PC-9 (cell line): ENCODE measurements at regions not wholly inside any gene's neighbourhood (a gene's known extent, or its start where the extent isn't known, plus 50 kb on each side); places are given as distances from the start of the nearest gene placed in this dataset.

Experiments
- BruUV-seq: library from RNA; stranded (reverse); fragments of 400-500 nt; replicated peaks from 2 replicates; lab custom pipeline; 2021; lab: Mats Ljungman, UMichigan
- CTCF ChIA-PET: fragments of 300-600 bp; sonication (Branson Sonifier 250); formaldehyde crosslinking; loops from one replicate; lab custom pipeline; 2022; ENCODE audit warnings: antibody characterized with exemption; lab: Charles Lee
- POLR2A ChIA-PET: fragments of 300-600 bp; sonication (Branson Sonifier 250); formaldehyde crosslinking; loops from one replicate; lab custom pipeline; 2022; ENCODE audit warnings: antibody characterized with exemption; ENCODE audit not compliant: unreplicated experiment; lab: Charles Lee
- DNase-seq, 2 experiments: peaks; one replicate each; pipeline versions ENCODE4 v3.0.0 to v3.0.0-alpha.2; 2015 to 2022; ENCODE audit warnings: mixed read lengths in 1 of 2
- H2AFZ ChIP-seq: fragments of 200-600 bp; sonication (generic); 2 replicates; pipeline ENCODE4 v1.8.1; 2017; ENCODE audit warnings: antibody characterized with exemption
- H3F3A ChIP-seq: fragments of 200-600 bp; sonication (generic); 2 replicates; pipeline ENCODE4 v1.8.1; 2017; ENCODE audit warnings: antibody characterized with exemption, mild to moderate bottlenecking, low read depth; ENCODE audit not compliant: insufficient read depth
- H3K27ac ChIP-seq: fragments of 200-600 bp; sonication (generic); 2 replicates; pipeline ENCODE4 v1.6.1; 2016; ENCODE audit warnings: mixed run types
- H3K27me3 ChIP-seq: fragments of 200-600 bp; sonication (generic); 2 replicates; pipeline ENCODE4 v1.6.1; 2016; ENCODE audit warnings: low read depth, mixed run types; ENCODE audit not compliant: insufficient read depth
- H3K36me3 ChIP-seq: fragments of 200-600 bp; sonication (generic); 2 replicates; pipeline ENCODE4 v1.6.1; 2016; ENCODE audit warnings: low read depth, mixed run types
- H3K4me1 ChIP-seq: fragments of 200-600 bp; sonication (generic); replicated peaks from 2 replicates; pipeline ENCODE4 v1.6.1; 2016; ENCODE audit warnings: mixed run types; ENCODE audit not compliant: insufficient read depth
- H3K4me2 ChIP-seq: fragments of 200-600 bp; sonication (generic); 2 replicates; pipeline ENCODE4 v1.6.1; 2017; ENCODE audit warnings: mixed run types
- H3K4me3 ChIP-seq: fragments of 200-600 bp; sonication (generic); 2 replicates; pipeline ENCODE4 v1.6.1; 2016; ENCODE audit warnings: mixed run types
- H3K79me2 ChIP-seq: fragments of 200-600 bp; sonication (generic); 2 replicates; pipeline ENCODE4 v1.6.1; 2017; ENCODE audit warnings: low read depth, mixed run types
- H3K9me2 ChIP-seq: fragments of 200-600 bp; sonication (generic); 2 replicates; pipeline ENCODE4 v1.8.1; 2017; ENCODE audit warnings: mild to moderate bottlenecking; ENCODE audit not compliant: insufficient read depth
- H3K9me3 ChIP-seq: fragments of 200-600 bp; sonication (generic); 2 replicates; pipeline ENCODE4 v1.8.1; 2016; ENCODE audit warnings: low read depth; ENCODE audit not compliant: insufficient read depth
- H4K20me1 ChIP-seq: fragments of 200-600 bp; sonication (generic); 2 replicates; pipeline ENCODE4 v1.8.1; 2017; ENCODE audit not compliant: insufficient read depth
- EZH2 ChIP-seq: fragments of 200-600 bp; sonication (generic); IDR thresholded peaks from 2 replicates; pipeline ENCODE4 v1.8.0; 2017; ENCODE audit warnings: antibody characterized with exemption, low read depth
- intact Hi-C: fragments of 100-400 bp; cut with micrococcal nuclease; formaldehyde crosslinking; loops from one replicate; pipeline ENCODE4 v1.10.0; 2022; ENCODE audit not compliant: unreplicated experiment
- TF ChIP-seq, protein P1 (sequence below): fragments of 200-600 bp; sonication (generic); conservative IDR thresholded peaks from 2 replicates; pipeline ENCODE4 v1.6.1; 2017; ENCODE audit warnings: mixed run types, antibody characterized with exemption, mild to moderate bottlenecking, moderate library complexity

DNA sequence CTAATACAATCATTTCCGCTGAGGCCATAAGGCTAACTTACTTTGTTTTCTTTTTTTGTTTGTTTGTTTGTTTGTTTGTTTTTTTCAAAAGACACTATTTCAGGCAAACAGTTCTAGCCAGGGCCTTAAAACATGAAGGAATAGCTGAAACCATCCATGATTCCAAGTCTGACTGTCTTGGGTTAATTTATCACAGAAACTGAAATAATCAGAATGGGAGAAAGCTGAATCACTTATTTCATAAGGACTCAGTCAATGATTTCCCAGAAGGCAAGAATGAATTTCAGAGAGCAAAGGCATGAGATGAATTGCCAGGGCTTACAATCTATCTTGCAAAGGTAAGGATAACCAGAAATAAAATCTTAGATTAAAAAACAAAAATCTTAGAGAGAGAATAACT lies 1315.1 kb downstream of the SUCLG1 start:
- POLR2A ChIA-PET, result no interaction called here
- intact Hi-C loops, result no loop called here
- BruUV-seq, result no TSS peak

DNA sequence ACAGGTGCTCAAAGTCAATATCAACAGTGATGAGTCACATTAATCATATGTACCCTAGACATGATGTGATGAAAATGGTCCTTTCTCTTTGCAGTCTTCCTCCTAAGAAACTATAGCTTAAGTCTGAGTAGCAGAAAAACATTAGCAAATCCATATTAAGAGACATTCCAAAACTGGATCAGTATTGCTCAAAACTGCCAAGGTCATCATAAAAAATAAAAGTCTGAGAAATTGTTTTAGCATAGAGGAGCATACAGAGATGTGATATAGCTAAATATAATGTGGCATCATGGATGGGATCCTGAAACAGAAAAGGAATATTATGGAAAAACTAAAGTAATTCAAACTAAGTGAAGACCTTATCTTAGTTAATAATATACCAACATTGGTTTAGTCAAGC lies 1316.1 kb downstream of the SUCLG1 start:
- TF ChIP-seq, protein P1, sequence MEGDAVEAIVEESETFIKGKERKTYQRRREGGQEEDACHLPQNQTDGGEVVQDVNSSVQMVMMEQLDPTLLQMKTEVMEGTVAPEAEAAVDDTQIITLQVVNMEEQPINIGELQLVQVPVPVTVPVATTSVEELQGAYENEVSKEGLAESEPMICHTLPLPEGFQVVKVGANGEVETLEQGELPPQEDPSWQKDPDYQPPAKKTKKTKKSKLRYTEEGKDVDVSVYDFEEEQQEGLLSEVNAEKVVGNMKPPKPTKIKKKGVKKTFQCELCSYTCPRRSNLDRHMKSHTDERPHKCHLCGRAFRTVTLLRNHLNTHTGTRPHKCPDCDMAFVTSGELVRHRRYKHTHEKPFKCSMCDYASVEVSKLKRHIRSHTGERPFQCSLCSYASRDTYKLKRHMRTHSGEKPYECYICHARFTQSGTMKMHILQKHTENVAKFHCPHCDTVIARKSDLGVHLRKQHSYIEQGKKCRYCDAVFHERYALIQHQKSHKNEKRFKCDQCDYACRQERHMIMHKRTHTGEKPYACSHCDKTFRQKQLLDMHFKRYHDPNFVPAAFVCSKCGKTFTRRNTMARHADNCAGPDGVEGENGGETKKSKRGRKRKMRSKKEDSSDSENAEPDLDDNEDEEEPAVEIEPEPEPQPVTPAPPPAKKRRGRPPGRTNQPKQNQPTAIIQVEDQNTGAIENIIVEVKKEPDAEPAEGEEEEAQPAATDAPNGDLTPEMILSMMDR, result no peak
- POLR2A ChIA-PET, result no interaction called here
- Histone ChIP-seq H4K20me1 (no peaks in the 10 kb centered on the region), H3K4me2 (no peak overlapping the region), H3K9me3 (no peaks in the 10 kb centered on the region), H3K4me3 (no peak overlapping the region), H3K79me2 (no peaks in the 10 kb centered on the region), H3K4me1 (no peaks in the 10 kb centered on the region), H3F3A (no peaks in the 10 kb centered on the region), H3K27ac (no peak overlapping the region), H3K9me2 (no peaks in the 10 kb centered on the region), H2AFZ (no peak overlapping the region), H3K36me3 (no peaks in the 10 kb centered on the region), H3K27me3 (no peaks in the 10 kb centered on the region)
- no peak for DNase-seq
- CTCF ChIA-PET, result no interaction called here
- intact Hi-C loops, result no loop called here
- no TSS peak for BruUV-seq

More for the DNA sequence above, 1315.1 kb downstream of the SUCLG1 start:
- CTCF ChIA-PET, result no interaction called here
- Histone ChIP-seq H3K4me1 (no peaks in the 10 kb centered on the region), H3F3A (no peaks in the 10 kb centered on the region), H3K4me3 (no peak overlapping the region), H3K4me2 (no peak overlapping the region), H3K27me3 (no peaks in the 10 kb centered on the region), H3K9me3 (no peaks in the 10 kb centered on the region), H3K9me2 (no peaks in the 10 kb centered on the region), H3K36me3 (no peaks in the 10 kb centered on the region), H3K79me2 (no peaks in the 10 kb centered on the region), H3K27ac (no peak overlapping the region), H2AFZ (no peak overlapping the region), H4K20me1 (no peaks in the 10 kb centered on the region)
- DNase-seq, result no peak
- TF ChIP-seq, protein P1, result no peak
- TF ChIP-seq EZH2, result no peak

DNA sequence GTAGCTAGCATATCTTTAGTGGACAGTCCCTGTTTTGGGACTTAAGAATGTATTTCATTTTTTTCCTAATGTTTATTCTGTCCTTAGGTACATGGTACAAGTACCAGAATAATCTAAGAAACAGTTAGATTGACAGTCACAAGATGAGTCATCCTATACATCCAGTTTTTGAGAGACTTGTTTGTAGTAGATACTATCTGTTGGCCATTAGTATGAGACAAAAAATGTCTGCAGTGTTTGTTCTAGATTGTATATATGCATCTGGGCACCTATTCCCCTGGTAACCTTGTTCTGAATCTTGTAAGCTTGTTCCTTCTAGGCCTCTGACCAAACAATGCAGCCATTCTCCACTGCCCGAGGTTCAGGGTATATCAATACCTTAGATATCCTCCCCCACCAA lies 1343.5 kb downstream of the SUCLG1 start:
- H3K9me3 ChIP-seq, result no peaks in the 10 kb centered on the region; the same call in 1 of the 2 replicates
- H3K4me2 ChIP-seq, result no peak overlapping the region
- H3K27me3 ChIP-seq, result no peaks in the 10 kb centered on the region
- H3K79me2 ChIP-seq, result no peaks in the 10 kb centered on the region
- DNase-seq, result no peak
- no peaks in the 10 kb centered on the region for H3F3A ChIP-seq
- no peaks in the 10 kb centered on the region for H4K20me1 ChIP-seq
- TF ChIP-seq EZH2, result no peak
- TF ChIP-seq, protein P1, result no peak
- H2AFZ ChIP-seq, result no peak overlapping the region
- ChIA-PET CTCF (no interaction called here), POLR2A (no interaction called here)
- H3K9me2 ChIP-seq, result no peaks in the 10 kb centered on the region
- H3K4me1 ChIP-seq, result no peaks in the 10 kb centered on the region
- H3K27ac ChIP-seq, result no peak overlapping the region
- no peak overlapping the region for H3K4me3 ChIP-seq
- intact Hi-C loops, result no loop called here
- BruUV-seq, result no TSS peak
- no peaks in the 10 kb centered on the region for H3K36me3 ChIP-seq
